DOHH2 (cell line): ENCODE measurements at regions not wholly inside any gene's neighbourhood (a gene's known extent, or its start where the extent isn't known, plus 50 kb on each side); places are given as distances from the start of the nearest gene placed in this dataset.

Experiments
- H3F3A ChIP-seq: fragments of 200-600 bp; sonication (generic), shearing (Covaris generic); 2 replicates; pipeline ENCODE4 v1.6.0; 2016; ENCODE audit warnings: antibody characterized with exemption, mild to moderate bottlenecking; ENCODE audit not compliant: control insufficient read depth, insufficient read depth
- H3K27ac ChIP-seq: fragments of 200-600 bp; sonication (generic); 2 replicates; pipeline ENCODE4 v1.5.1; 2014; ENCODE audit warnings: low read depth, mild to moderate bottlenecking, low read length, moderate library complexity
- H3K27me3 ChIP-seq: fragments of 200-600 bp; sonication (generic); 2 replicates; pipeline ENCODE4 v1.6.1; 2014; ENCODE audit warnings: mild to moderate bottlenecking, low read length, mixed read lengths; ENCODE audit not compliant: control insufficient read depth
- H3K36me3 ChIP-seq: fragments of 200-600 bp; sonication (generic); 2 replicates; pipeline ENCODE4 v1.6.1; 2014; ENCODE audit warnings: mild to moderate bottlenecking, low read length, moderate library complexity, mixed read lengths; ENCODE audit not compliant: control insufficient read depth
- H3K4me1 ChIP-seq: fragments of 200-600 bp; sonication (generic); 2 replicates; pipeline ENCODE4 v1.6.1; 2014; ENCODE audit warnings: mild to moderate bottlenecking, low read length, mixed read lengths; ENCODE audit not compliant: control insufficient read depth
- H3K4me2 ChIP-seq: fragments of 200-600 bp; sonication (generic); 2 replicates; pipeline ENCODE4 v1.6.0; 2014; ENCODE audit warnings: mild to moderate bottlenecking, low read length, moderate library complexity
- H3K4me3 ChIP-seq: fragments of 200-600 bp; sonication (generic); 2 replicates; pipeline ENCODE4 v1.5.1; 2014; ENCODE audit warnings: mild to moderate bottlenecking, low read length, mixed read lengths
- H3K79me2 ChIP-seq: fragments of 200-600 bp; sonication (generic); 2 replicates; pipeline ENCODE4 v1.6.1; 2014; ENCODE audit warnings: mild to moderate bottlenecking, low read length, mixed read lengths; ENCODE audit not compliant: control insufficient read depth
- H3K9me2 ChIP-seq: fragments of 200-600 bp; sonication (generic); replicated peaks from 2 replicates; pipeline ENCODE4 v1.6.1; 2014; ENCODE audit warnings: mild to moderate bottlenecking, low read length, mixed read lengths; ENCODE audit not compliant: control insufficient read depth
- H3K9me3 ChIP-seq: fragments of 200-600 bp; sonication (generic); 2 replicates; pipeline ENCODE4 v1.6.1; 2014; ENCODE audit warnings: antibody characterized with exemption, low read length, mixed read lengths; ENCODE audit not compliant: control insufficient read depth, insufficient read depth
- H4K20me1 ChIP-seq: fragments of 200-600 bp; sonication (generic); 2 replicates; pipeline ENCODE4 v1.6.0; 2014; ENCODE audit warnings: low read depth, mild to moderate bottlenecking, antibody characterized with exemption, low read length, moderate library complexity; ENCODE audit not compliant: control insufficient read depth, insufficient read depth
- EZH2phosphoT487 ChIP-seq: fragments of 200-600 bp; sonication (generic); IDR thresholded peaks from 2 replicates; pipeline ENCODE4 v1.6.1; 2017; ENCODE audit warnings: borderline replicate concordance, mild to moderate bottlenecking, antibody characterized with exemption, low read length, moderate library complexity, mixed read lengths
- TF ChIP-seq, protein P1 (sequence below): fragments of 200-600 bp; sonication (generic); IDR thresholded peaks from one replicate; pipeline ENCODE4 v1.5.1; 2014; ENCODE audit warnings: antibody characterized with exemption, mild to moderate bottlenecking, low read depth, low read length; ENCODE audit not compliant: poor library complexity, severe bottlenecking

DNA sequence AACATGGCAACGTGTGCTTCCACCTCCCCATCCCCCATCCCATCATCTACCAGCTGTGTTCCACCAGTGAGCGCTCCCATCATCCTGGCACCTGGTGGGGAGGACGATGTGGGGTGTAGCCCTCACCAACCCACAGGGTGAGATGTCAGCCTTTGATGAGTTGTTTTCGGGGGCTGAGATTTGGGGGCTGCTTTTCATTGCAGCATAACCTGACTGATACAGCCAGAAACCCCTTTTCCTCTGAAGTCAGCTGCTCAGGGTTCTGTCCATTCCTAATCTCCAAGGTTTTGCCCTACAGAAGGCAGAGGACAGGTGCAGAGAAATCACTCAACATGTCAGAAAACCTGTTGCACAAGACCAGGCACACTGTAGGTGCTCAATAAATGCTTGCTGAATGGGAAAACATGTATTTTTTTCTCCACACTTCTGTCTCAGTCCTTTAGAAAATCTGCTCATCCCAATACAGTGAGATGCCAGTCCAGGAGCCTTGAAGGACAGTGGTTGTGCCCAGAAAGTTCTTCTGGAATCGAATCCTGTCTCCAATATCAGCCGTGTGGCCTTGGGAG, 239.8 kb downstream of the RBM19 start:
- no peaks in the 10 kb centered on the region for H3K36me3 ChIP-seq
- H3K4me1 ChIP-seq: no peaks in the 10 kb centered on the region
- no peak overlapping the region for H3K4me3 ChIP-seq
- H3K4me2 ChIP-seq: no peak overlapping the region
- no peaks in the 10 kb centered on the region for H3K9me2 ChIP-seq
- H4K20me1 ChIP-seq: no peaks in the 10 kb centered on the region
- no peaks in the 10 kb centered on the region for H3K9me3 ChIP-seq
- H3F3A ChIP-seq: no peaks in the 10 kb centered on the region
- no peaks in the 10 kb centered on the region for H3K27me3 ChIP-seq
- TF ChIP-seq, protein P1, sequence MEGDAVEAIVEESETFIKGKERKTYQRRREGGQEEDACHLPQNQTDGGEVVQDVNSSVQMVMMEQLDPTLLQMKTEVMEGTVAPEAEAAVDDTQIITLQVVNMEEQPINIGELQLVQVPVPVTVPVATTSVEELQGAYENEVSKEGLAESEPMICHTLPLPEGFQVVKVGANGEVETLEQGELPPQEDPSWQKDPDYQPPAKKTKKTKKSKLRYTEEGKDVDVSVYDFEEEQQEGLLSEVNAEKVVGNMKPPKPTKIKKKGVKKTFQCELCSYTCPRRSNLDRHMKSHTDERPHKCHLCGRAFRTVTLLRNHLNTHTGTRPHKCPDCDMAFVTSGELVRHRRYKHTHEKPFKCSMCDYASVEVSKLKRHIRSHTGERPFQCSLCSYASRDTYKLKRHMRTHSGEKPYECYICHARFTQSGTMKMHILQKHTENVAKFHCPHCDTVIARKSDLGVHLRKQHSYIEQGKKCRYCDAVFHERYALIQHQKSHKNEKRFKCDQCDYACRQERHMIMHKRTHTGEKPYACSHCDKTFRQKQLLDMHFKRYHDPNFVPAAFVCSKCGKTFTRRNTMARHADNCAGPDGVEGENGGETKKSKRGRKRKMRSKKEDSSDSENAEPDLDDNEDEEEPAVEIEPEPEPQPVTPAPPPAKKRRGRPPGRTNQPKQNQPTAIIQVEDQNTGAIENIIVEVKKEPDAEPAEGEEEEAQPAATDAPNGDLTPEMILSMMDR: no peak
- TF ChIP-seq EZH2phosphoT487: no peak
- no peak overlapping the region for H3K27ac ChIP-seq
- H3K79me2 ChIP-seq: no peaks in the 10 kb centered on the region

DNA sequence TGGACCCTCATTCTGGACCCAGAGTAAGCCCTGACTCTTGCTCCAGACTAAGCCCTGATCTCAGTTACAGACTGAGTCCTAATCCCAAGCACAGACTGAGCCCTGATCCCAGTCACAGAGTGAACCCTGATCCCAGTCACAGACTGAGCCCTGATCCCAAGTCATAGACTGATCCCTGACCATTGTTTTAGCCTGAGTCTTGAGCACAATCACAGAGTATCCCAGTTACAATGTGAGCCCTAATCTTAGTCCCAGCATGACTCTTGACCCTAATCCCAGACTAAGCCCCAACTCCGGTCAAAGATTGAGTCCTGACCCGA, 240.6 kb downstream of the RBM19 start:
- Histone ChIP-seq H3K27me3 (no peaks in the 10 kb centered on the region), H3K36me3 (no peaks in the 10 kb centered on the region), H3K79me2 (no peaks in the 10 kb centered on the region), H3K9me3 (no peaks in the 10 kb centered on the region), H3K4me1 (no peaks in the 10 kb centered on the region), H4K20me1 (no peaks in the 10 kb centered on the region), H3K27ac (no peak overlapping the region), H3F3A (no peaks in the 10 kb centered on the region), H3K9me2 (no peaks in the 10 kb centered on the region), H3K4me2 (no peak overlapping the region), H3K4me3 (no peak overlapping the region)
- TF ChIP-seq EZH2phosphoT487: no peak
- TF ChIP-seq, protein P1: no peak

DNA sequence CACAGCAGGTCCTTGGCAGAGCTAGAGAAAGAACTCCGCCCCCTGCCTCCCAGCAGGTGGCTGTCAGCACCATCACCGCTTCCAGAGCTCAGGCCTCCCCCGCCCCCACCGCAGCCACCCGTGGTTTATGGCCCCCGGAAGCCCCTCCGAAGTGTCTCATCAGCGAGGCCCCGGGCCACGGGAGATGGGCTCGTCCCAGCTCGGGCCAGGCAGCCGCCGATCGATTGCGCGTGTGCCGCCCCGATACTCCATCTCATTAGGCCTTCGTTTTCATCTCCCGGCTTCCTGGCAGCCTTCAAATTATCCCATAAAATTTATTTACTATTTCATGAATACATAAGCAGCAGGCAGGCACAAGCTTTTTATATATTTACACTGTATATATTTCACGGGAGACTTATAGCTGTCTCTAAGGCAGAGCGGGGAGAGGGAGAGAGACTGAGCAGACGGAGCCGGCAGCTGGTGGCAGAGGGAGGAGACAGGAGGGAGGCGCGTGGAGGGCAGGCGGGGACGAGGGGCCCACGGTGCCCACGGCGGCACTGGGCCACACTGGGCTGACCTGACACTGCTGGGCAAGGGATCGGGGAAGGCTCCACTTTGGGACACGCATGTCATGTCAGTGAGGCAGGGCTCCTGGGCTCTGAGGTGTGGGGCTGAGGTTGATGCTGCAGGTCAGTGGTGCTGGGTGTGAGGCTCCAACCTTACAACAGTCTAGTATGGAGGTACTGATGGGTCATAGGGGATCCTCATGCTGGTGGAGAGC, 241.2 kb downstream of the RBM19 start:
- no peaks in the 10 kb centered on the region for H3F3A ChIP-seq
- TF ChIP-seq EZH2phosphoT487: no peak
- TF ChIP-seq, protein P1: no peak
- no peaks in the 10 kb centered on the region for H3K9me2 ChIP-seq
- H3K79me2 ChIP-seq: no peaks in the 10 kb centered on the region
- H3K4me1 ChIP-seq: no peaks in the 10 kb centered on the region
- H3K4me3 ChIP-seq: no peak overlapping the region
- H3K27me3 ChIP-seq: no peaks in the 10 kb centered on the region
- no peak overlapping the region for H3K4me2 ChIP-seq
- no peaks in the 10 kb centered on the region for H4K20me1 ChIP-seq
- H3K27ac ChIP-seq: no peak overlapping the region
- H3K36me3 ChIP-seq: no peaks in the 10 kb centered on the region
- no peaks in the 10 kb centered on the region for H3K9me3 ChIP-seq
